ENCODE measurements at regions not wholly inside any gene's neighbourhood (a gene's known extent, or its start where the extent isn't known, plus 50 kb on each side); places are given as distances from the start of the nearest gene placed in this dataset.
"Not testable (repeated sequence)": the region's sequence is repeated elsewhere in the genome, so short reads cannot be mapped to it uniquely, and the experiment has no call there.

- not testable (repeated sequence) for TF ChIP-seq POLR2A, POLR2AphosphoS5, TAF1, POU2F2, SPI1 (IDR thresholded peaks at IDR 0.05; ENCODE audit: low read depth, low read length)
Observed at GRCh38 chr6:81584156-81584555, 168.3 kb downstream of the TENT5A start.

All from GM12891 (cell line).